22Rv1 (cell line): ENCODE measurements at regions not wholly inside any gene's neighbourhood (a gene's known extent, or its start where the extent isn't known, plus 50 kb on each side); places are given as distances from the start of the nearest gene placed in this dataset.

Source experiments
- H3K27ac ChIP-seq: fragments of 450-650 bp; 2 replicates; pipeline ENCODE4 v1.5.1; 2017
- ZFX ChIP-seq: fragments of 450-650 bp; IDR thresholded peaks from 2 replicates; pipeline ENCODE4 v1.6.1; 2017; ENCODE audit warnings: antibody characterized with exemption, borderline replicate concordance
- TF ChIP-seq, protein P1 (sequence below): fragments of 450-650 bp; IDR thresholded peaks from 2 replicates; pipeline ENCODE4 v1.5.1; 2017; ENCODE audit warnings: mild to moderate bottlenecking

DNA sequence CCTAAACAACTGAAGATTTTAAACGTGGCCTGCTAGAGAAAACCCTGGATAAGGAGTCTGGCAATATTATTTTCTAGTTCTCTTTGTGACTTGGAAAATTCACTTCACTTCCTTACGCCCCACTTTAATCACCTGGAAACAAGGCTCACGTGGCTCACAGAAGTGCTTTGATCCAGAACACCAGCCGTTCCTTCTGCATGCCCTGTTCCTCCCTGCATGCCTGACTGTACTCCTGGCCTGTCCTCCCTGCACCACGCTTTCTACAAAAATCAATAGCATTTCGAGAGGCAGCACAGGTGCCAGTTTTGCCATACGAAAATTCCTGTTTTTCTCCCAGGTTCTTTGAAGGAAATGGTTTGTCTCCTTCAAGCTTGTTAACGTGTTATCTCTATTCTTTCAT lies 474.2 kb upstream of the RGMA start:
- TF ChIP-seq, protein P1, sequence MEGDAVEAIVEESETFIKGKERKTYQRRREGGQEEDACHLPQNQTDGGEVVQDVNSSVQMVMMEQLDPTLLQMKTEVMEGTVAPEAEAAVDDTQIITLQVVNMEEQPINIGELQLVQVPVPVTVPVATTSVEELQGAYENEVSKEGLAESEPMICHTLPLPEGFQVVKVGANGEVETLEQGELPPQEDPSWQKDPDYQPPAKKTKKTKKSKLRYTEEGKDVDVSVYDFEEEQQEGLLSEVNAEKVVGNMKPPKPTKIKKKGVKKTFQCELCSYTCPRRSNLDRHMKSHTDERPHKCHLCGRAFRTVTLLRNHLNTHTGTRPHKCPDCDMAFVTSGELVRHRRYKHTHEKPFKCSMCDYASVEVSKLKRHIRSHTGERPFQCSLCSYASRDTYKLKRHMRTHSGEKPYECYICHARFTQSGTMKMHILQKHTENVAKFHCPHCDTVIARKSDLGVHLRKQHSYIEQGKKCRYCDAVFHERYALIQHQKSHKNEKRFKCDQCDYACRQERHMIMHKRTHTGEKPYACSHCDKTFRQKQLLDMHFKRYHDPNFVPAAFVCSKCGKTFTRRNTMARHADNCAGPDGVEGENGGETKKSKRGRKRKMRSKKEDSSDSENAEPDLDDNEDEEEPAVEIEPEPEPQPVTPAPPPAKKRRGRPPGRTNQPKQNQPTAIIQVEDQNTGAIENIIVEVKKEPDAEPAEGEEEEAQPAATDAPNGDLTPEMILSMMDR: no peak
- no peak for TF ChIP-seq ZFX
- H3K27ac ChIP-seq: no peak overlapping the region

DNA sequence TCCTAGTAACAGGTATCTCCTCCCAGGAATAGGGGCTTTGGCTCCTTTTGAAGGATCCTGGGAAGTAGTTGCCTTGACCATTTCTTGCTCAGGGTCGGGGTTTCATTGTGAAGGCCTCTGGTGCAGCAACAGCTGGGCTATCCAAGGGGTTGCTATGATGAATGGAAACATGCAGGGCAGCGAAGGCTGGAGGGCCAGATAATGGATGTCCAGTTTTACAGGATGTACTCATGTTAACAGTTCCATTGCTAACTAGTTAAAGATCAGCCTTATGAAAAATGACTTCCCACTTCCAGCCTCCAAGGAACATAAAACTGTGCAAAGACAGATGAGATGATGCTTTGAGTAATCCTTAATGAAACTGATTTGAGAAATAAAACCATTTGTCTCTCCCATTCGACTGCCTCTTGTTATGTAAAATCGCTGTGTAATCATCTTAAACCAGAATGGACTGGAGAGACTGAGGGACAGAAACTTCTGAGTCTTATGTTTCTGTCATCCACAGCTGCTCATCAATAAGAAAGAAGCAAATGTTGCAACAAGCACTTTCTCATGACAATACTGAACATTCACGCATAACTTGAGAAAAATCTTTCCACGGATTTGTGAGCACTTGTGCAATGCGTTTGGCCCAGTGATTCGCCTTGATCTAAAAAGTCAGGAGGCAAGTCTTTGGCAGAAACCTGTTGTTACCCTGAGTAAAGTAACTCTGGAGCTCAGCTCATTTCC lies 473.5 kb upstream of the RGMA start:
- TF ChIP-seq, protein P1: no peak
- no peak for TF ChIP-seq ZFX
- H3K27ac ChIP-seq: no peak overlapping the region

DNA sequence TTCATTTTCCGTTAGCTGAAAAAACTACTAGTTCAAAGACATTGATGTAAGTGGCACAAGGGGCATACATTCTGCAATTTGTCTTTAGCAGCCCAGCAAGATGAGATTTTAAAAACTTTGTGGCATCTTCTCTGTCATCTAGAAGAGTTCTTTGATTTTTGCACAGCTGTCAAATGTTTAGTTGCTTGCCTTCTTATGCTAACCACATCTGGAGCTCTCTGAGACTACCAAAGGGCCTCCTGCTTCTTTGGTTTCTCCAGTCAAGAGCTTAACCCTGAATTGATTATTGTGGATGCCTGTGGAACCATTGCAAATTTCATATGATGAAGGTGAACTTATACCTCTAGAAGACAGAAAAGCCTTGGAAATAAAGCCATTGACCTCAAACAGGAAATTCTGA lies 468.7 kb upstream of the RGMA start:
- TF ChIP-seq, protein P1: no peak
- no peak for TF ChIP-seq ZFX
- no peak overlapping the region for H3K27ac ChIP-seq

DNA sequence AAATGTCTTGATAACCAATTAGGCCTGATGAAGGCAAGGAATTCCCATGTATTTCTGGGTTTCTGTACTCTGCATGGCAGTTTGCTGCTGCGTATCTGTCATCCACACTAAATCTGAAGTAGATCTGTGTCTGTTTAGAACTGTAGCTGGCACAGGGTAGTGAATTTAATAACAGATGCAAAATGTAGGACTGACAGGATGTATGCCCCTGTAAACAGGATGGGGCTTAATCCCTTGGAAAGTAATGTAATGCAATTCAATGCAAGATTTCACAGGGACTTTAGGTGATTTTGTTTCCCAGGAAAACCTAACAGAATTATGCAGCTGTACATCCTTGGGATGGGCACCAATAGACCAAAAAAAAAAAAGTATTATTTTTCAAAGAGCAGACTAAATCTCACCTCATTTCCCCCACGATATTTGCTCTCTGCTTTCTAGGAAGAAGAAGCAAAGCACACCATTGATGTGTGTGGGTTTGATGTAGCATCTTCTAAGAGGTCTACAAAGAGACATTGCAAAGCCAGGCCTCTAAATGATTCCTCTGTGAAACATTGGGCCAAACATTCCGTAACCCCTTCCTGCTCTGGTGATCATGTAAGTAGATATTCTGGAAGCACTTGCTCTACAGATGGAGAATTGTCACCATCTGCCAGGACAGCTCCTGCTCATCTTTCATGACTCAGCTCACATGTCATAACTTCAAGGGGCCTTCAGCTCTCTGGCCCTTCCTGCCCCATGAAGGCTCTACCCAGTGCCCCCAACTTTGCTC lies 464.3 kb upstream of the RGMA start:
- TF ChIP-seq ZFX: no peak
- TF ChIP-seq, protein P1: no peak
- H3K27ac ChIP-seq: no peak overlapping the region

DNA sequence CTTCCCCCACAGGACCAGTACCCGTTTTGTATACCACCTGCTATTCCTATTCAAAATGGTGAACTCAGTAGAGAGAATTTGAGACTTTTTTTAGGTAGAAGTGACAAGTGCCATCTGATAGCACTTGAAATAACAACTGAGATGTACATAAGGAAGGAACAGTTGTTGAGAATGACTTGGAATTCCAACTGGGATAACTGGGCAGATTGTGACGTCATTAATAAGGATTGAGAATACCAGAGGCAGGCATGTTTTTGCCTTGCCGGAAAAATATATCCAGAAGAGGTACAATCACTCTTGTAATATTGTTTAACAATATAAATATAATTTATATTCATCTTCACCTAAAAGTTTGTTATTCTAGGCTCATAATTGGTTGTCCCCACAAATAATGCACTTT lies 454.1 kb upstream of the RGMA start:
- H3K27ac ChIP-seq: no peak overlapping the region
- TF ChIP-seq ZFX: no peak

DNA sequence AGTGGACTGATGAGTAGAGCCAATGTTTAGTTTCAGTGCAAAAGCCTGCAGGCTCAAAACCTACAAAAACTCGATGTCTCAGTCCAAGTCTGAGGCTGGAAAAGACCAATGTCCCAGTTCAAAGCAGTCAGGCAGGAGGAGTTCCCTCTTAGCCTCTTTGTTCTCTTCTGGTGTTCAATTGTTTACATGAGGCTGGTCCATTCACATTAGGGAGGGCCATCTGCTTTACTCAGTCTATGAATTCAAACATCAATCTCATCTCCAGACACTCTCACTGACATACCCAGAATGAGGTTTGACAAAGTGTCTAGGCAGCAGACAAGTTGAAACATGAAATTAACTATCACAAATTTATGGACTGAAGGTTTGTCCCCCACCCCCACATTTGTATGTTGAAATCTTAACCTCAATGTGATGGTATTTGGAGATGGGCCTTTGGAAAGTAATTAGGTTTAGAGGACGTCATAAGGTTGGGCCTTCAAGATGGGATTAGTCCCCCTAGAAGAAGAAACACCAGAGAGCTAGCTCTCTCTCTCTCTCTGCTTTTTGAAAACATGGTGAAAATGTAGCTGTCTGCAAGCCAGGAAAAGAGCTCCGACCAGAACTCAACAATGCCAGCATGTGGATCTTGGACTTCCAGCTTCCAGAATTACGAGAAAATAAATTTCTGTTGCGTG lies 438.5 kb upstream of the RGMA start:
- no peak for TF ChIP-seq ZFX
- TF ChIP-seq, protein P1: no peak
- H3K27ac ChIP-seq: no peak overlapping the region

DNA sequence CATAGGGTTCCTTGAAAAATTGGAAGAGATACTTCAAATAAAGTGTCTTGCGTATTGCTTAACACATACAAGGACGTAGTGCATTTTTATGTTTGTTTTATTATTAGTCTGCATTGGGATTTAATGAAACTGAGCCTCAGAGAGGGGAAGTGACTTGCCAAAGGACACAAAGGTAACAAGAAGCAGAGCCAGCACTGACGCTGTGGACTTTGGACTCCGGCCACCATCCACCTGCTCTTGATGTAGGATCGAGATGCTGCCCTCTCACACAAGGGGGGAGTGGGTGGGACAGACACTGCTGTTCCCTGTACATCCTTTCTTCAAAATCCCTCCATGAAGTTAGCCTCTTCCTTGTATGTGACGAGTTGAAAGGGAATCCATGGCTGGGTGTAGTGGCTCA lies 435.4 kb upstream of the RGMA start:
- TF ChIP-seq ZFX: no peak
- TF ChIP-seq, protein P1: no peak

More for the DNA sequence above, 435.4 kb upstream of the RGMA start:
- H3K27ac ChIP-seq: no peak overlapping the region
